ENCODE measurements at regions not wholly inside any gene's neighbourhood (a gene's known extent, or its start where the extent isn't known, plus 50 kb on each side); places are given as distances from the start of the nearest gene placed in this dataset.

GRCh38 chr4:24701683-24702082 lies 93.7 kb upstream of the SOD3 start:
- TF ChIP-seq TAF1 (IDR thresholded peaks at IDR 0.05; ENCODE audit: borderline replicate concordance, insufficient read depth, low read length) (no peak), REST (IDR thresholded peaks at IDR 0.05; ENCODE audit: insufficient read depth in 1 of 2, low read depth in 2 of 2, low read length in 2 of 2) (no peak), POLR2AphosphoS5 (IDR thresholded peaks at IDR 0.05; ENCODE audit: low read depth, low read length) (no peak), SIN3A (IDR thresholded peaks at IDR 0.05; ENCODE audit: borderline replicate concordance, insufficient read depth, low read length) (no peak), FOXP2 (optimal IDR thresholded peaks at IDR 0.05; ENCODE audit: borderline replicate concordance, extremely low read depth, extremely low read length, insufficient read depth) (no peak)

Measured in PFSK-1 (cell line).